K562 (cell line): ENCODE measurements at regions not wholly inside any gene's neighbourhood (a gene's known extent, or its start where the extent isn't known, plus 50 kb on each side); places are given as distances from the start of the nearest gene placed in this dataset.
A peak's percentile ranks its signal among the peaks of the same experiment; 100 is the strongest.

ENCODE experiments used
- BACH1 ChIP-seq: fragments of 200-800 bp; sonication (Bioruptor generic); IDR thresholded peaks from 2 replicates; pipeline ENCODE4 v1.6.1; 2016; ENCODE audit warnings: missing genetic modification characterization, missing compliant biosample characterization
- GTF2B ChIP-seq: IDR thresholded peaks from 2 replicates; pipeline ENCODE4 v1.6.1; 2011; ENCODE audit not compliant: insufficient read length; ENCODE audit errors: extremely low read depth
- MAZ ChIP-seq, 2 experiments: fragments of 450-650 bp in 1 of 2; sonication (generic) in 1 of 2; formaldehyde crosslinking; IDR thresholded peaks in 1 of 2; conservative IDR thresholded peaks in 1 of 2; 2 replicates each; pipeline versions ENCODE4 v1.4.0 to v1.5.0; 2020; ENCODE audit warnings: mild to moderate bottlenecking in 1 of 2, missing genetic modification reagents in 1 of 2
- RREB1 ChIP-seq: fragments of 250-450 bp; sonication (Bioruptor Pico); IDR thresholded peaks from 2 replicates; pipeline ENCODE4 v1.4.0; 2020
- ZNF398 ChIP-seq: fragments of 250-450 bp; sonication (Bioruptor Pico); IDR thresholded peaks from 2 replicates; pipeline ENCODE4 v1.8.0; 2021; ENCODE audit warnings: moderate library complexity, mild to moderate bottlenecking, inconsistent platforms
- ZNF583 ChIP-seq: fragments of 250-450 bp; sonication (Bioruptor Pico); IDR thresholded peaks from 2 replicates; pipeline ENCODE4 v1.4.0; 2020
- ZNF639 ChIP-seq, 2 experiments: fragments of 200-800 bp in 1 of 2; sonication (Bioruptor generic) in 1 of 2; sonication (generic) in 1 of 2; formaldehyde crosslinking in 1 of 2; IDR thresholded peaks in 1 of 2; conservative IDR thresholded peaks in 1 of 2; 2 replicates each; pipeline versions ENCODE4 v1.5.0 to v1.6.1; 2016 to 2020; ENCODE audit warnings: missing compliant biosample characterization in 1 of 2, missing genetic modification characterization in 1 of 2, missing genetic modification reagents in 1 of 2
- ZNF668 ChIP-seq: fragments of 250-450 bp; sonication (Bioruptor Pico); IDR thresholded peaks from 2 replicates; pipeline ENCODE4 v1.8.0; 2022; ENCODE audit warnings: mild to moderate bottlenecking, inconsistent platforms

- TF ChIP-seq RREB1 (CRISPR knock-in tag) (peak; percentile 72; the same call in 1 of the 2 replicates), ZNF583 (CRISPR knock-in tag) (peak; percentile 94), GTF2B (no peak), MAZ (CRISPR knock-in tag; conservative IDR thresholded peaks at IDR 0.05 in 1 of 2, IDR thresholded peaks at IDR 0.05 in 1 of 2) (peak in 1 of 2 experiments; percentile 86; a peak in 2 of 4 replicates), BACH1 (tag) (peak; percentile 90), ZNF668 (peak; percentile 95), ZNF639 (CRISPR knock-in tag; conservative IDR thresholded peaks at IDR 0.05 in 1 of 2, IDR thresholded peaks at IDR 0.05 in 1 of 2) (peak in 1 of 2 experiments; percentile 93; a peak in 2 of 4 replicates), ZNF398 (CRISPR knock-in tag) (peak; percentile 81)
These were observed 287.8 kb upstream of the SLC39A10 start (continued) for GRCh38 chr2:195369218-195369587.
